ENCODE measurements at regions not wholly inside any gene's neighbourhood (a gene's known extent, or its start where the extent isn't known, plus 50 kb on each side); places are given as distances from the start of the nearest gene placed in this dataset.

DNA sequence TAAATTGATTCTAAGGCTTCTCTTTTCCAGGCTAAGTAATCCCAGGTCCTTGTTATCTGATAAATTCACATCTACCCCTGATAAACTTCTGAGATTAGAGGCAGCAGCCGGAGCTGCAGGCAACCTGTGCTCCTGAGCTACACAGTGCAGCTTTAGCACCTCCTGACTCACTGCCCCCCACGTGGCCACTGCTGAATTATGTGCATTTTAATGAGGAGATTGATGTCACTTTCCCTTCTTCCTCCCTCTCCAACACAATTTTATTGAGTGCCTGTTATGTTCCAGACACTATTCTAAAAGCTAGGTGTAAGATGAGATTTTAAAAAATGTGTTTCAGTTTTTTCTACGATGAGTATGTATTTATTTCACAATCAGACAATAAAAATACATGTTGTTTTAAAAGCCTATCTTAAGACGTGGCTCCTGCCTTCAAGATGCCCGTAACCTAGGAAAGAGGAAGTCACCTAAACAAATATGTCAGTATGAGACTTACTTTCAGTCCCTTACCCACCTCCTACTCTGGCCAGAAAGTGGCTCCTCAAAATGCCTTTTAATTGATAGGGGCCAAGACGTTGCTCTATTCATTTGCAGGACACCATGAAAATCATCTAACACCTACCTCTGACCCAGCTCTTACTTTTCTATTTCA is 161.5 kb upstream of the PFN2 start:
- TF ChIP-seq ZBED1 (IDR thresholded peaks at IDR 0.05) (no peak), POLR2A (conservative IDR thresholded peaks at IDR 0.05) (no peak), CHCHD3 (CRISPR knock-in tag; IDR thresholded peaks at IDR 0.05) (no peak)
